Fibroblast of peridontal ligament (primary cell): ENCODE measurements at regions not wholly inside any gene's neighbourhood (a gene's known extent, or its start where the extent isn't known, plus 50 kb on each side); places are given as distances from the start of the nearest gene placed in this dataset.

Experiments
- DNase-seq: peaks from one replicate; pipeline ENCODE4 v3.0.0-alpha.2; 2010; ENCODE audit errors: extremely low read depth

DNA sequence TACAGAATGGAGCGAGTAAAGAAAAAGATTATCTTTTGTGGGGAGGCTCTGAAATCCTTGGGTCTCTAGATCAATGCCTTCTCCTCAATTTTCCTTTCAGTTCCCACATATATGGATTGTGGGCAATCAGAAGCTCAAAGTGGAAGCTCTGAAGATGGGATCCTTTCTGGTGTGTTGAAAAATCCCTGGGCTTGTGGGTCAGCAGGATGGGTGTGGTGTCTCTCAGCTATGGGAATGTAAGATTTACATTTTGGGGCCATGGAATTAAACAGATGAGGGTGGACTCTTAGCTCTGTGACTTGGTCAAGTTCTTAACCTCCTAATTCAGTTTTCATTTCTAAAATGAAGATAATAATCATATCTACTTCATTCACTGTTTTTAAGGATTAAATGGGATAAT is 231.9 kb upstream of the CA10 start:
- no peak for DNase-seq

DNA sequence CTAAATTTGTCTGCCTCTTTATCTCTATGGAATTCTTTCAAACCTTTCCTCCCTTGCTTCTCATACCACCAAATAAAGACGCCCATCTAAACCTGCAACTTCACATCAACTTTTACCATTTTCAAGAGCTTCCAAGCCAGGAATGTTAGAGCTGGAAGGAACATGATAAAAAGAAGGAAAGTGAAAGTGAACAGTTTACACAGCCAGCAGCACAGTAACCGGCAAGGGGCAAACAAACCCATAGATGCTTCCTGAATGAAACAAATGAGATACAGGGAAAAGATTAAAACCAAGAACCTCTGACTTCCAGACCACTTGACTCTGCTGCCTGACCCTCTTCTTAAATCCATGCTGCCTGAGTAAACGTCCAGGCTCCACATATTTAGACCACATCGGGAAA is 231.1 kb upstream of the CA10 start:
- no peak for DNase-seq

DNA sequence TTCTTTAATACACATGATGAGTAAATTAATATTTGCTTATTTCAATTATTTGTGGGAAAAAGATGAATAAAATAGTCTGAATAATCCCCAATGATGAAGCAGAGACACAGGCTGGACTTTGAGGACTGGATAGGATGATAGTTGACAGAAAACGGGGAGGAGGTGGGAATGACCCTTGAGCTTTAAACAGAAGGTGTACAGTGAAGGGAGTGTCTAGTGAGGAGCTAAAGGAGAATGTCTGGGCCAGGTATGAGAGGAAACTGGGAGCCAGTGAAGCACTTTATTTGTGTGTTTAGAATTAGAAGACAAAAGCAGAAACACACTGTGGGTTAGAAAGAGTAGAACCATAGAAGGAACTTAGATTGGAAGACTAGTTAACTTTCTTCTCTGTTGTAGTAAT is 230.4 kb upstream of the CA10 start:
- DNase-seq = no peak

DNA sequence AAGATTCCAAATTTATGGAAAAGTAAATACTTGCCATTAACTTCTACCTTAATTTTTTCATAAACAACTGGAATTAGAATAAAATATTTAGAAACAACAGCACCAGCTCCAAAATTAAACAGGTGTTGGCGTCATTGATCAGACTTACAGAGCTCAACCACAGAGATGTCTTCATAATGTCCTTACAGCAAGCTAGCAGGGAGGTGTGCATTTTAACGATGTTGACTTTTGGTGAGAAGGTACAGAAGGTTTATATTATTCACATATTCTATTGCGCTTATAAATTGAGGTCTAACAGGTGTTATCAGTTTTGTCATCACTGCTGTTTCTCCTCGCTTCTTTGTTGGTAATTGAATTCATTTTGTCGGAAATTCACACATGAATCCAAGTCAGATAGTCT is 226.2 kb upstream of the CA10 start:
- DNase-seq = no peak

DNA sequence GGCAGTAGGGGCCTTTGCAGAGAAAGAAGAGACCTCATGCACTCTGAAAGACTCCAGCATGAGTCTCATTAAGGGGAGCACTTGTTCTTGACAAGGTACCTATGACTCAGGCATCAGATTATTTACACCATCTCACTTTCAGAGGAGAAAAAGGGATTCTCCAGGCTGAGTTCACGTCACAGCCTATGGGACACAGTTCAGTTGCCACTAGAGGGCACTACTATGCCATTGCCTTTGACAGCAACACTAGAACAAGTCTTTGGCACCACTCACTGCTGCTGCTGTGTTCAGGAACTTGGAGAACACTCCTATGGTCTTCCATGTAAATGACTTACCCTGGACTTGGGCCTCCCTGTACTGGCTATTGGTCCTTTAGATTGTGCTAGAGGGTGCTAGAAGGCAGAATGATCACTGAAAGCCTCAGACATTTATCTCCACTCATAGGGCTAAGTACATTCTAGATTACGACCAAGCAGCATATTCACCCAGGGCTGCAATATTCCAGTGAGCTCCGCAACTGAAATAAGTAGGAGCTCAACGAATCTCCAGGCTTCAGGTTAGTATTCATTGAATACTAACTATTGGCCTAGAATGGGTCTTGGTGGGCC is 225.1 kb upstream of the CA10 start:
- no peak for DNase-seq

DNA sequence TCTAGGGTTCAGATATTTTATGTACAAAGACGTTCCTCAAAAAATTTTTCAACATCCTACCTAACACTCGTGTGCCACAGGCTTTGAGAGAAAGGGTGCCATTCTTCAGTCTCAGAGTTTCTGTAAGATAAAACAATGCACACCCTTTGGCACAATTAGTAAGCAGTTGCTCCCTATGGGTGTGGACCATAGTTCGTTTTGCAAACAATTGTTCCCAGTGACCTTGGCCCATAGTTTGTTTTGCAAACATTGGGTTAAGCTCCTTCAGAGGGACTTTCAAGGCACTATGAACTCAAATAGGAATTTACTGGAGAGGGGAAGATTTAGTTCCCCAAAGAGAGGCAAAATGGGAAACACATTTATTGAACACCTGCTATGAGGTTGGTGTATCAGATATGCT is 220.3 kb upstream of the CA10 start:
- no peak for DNase-seq

DNA sequence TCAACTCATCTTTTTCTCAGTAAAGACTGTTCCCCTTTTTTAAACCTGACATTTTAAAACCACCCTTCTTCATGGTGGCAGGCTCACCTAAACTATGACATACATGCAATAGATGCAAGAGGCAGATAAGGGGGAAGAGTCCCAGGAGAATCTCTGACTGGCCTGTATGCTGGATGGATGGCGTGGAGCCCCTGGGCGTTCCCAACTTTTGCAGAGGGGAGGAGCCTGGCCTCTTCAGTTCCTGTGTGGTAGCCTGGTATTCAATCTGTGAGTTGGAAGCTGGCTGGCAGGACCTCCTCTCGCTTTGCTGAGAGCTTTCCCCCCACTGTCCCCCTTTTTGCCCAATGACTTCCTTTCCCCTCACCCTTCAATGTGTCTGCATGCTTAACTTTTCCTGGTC is 217.6 kb upstream of the CA10 start:
- DNase-seq = no peak

DNA sequence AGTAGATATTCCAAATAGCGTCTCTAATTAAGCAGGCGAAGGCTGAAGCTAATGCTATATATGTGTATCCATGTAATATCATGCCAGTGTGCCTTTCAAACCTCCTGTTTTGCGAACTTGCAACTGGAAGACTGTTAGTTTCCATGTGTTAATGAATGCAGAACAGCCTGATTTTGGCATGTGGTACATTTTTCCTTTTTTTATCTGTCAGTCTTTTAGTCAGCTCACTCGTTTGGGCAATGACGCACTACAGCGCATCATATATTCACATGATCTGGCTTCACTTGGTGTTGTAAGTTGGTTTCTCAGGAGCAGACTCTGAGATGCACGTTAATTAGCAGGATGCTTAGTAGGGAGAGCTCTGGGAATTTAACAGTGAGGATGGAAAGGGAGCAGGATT is 210.4 kb upstream of the CA10 start:
- DNase-seq = no peak

DNA sequence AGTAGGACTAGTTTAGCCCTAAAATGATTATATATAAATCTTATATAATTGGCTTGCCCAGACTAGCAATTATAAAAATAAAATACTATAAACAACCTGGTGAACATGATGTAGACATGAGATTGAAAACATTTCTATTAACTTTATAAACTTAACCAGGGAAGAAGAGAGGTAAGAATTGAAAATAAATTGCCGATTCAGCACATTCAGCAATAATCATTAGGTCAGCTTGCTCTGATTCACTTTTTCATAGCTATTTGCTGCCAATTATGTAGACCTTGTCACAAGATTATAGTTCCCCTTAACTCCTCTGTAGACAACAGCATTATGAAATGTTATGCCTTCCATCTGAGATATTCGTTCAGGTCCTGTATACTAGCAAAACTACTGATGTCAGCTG is 199.3 kb upstream of the CA10 start:
- DNase-seq = no peak

DNA sequence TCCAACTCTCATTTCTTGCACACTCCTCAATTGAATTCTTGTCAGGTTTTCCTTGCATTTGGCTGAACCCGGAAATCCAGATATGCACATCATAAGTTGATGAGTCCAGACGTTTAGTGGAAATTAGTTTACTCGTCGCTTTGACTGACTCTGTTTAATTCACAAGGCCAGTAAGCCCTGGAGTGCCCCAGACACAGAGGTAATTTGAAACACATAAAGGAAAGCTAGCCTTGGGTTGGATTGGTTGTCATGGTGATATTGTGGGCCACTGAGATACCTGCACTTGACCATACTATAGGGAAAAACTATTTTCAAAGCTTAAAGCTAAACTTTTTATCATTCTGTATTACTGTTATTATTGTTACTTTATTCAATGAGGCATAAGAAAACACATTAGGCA is 178.3 kb upstream of the CA10 start:
- no peak for DNase-seq

DNA sequence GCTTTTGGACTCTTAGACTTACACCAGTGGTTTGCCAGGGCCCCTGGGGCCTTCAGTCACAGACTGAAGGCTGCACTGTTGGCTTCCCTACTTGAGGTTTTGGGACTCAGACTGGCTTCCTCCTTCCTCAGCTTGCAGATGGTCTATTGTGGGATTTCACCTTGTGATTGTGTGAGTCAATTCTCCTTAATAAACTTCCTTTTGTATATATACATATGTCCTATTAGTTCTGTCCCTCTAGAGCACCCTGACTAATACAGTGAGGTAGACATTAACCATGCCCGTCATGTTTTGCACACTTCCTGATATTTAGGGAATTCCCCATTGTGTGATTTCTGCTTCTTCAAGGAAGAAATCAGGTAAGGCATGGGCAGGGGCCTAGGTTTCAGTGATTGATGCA is 147.8 kb upstream of the CA10 start:
- no peak for DNase-seq

DNA sequence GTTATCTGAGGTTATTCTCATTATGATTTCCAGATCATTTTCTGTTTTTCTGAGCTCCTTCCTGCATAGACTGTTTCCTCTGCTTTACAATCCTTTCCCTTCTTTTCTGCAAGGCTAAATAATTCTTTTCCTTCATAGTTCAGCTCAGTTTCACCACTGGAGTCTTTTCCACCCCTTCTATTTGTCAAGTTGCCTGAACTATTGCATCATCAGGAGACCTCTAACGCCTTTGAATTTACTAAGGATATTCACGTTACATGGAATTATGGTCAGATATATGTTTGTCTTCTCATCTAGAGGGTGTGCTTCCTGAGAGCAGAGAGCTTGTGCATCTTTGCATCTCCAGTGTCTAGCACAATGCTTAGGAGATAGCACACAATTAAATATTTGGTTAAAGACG is 140.4 kb upstream of the CA10 start:
- no peak for DNase-seq

DNA sequence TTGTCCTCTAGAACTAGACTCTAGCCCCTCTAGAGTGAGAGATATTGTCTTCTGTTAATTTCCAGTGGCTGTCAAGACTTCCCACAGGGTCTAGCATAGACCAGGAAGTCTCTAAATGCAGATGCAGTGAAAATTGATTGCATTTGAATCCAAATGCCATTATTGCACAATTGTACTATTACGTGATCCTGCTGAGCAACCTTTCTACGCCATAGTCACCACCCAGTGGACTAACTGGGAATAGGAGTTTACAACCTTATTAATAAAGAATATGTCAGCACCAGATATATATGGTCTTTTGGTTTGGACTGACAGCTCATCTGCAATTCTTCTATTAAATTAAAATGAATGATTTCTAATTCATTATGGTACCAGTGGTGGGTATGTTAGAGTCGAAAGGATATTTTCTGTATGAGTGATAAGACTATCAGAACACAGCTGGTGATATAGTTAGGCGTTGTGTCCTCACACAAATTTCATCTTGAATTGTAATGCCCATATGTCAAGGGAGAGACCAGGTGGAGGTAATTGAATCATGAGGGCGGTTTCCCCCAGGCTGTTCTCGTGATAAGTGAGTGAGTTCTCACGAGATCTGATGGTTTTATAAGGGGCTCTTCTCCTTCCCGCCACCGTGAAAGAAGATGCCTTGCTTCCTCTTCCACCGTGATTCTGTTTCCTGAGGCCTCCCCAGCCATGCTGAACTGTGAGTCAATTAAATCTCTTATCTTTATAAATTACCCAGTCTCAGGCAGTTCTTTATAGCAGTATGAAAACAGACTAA is 138.9 kb upstream of the CA10 start:
- no peak for DNase-seq

DNA sequence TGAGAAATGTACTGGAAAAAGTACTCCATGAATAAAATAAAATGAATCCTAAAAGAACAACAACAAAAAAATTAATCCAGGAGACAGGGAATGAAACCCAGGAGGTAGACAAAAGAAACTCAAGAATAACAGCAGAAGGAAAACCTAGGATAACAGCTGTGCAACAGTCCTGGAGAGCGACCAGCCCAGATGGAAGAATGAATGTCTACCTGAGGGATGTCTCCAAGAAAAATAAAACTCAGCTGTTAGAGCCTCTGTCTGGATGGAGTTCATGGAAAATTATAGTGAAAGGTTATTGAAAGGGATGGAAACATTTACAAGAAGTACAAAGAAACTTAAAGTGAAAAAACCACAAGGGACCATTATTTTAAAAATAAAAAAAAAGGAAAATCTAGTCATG is 135.8 kb upstream of the CA10 start:
- no peak for DNase-seq

DNA sequence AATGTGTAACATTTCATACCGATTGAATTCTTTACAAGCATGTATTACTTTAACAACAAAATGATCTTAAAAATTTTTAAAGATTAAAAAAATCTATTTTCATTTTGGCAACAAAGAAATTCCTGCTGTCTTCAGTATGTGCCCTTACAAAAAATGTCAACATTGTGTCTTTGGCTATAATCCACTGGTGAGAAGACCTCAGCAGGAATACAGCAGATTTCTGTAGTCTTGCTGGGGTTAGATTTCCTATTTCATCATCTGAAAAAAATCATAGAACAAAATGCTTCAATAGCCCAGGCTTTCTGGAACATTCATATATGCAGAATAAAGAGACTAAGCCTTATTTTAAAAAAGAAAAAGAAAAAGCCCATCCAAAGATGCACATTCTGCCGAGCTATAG is 129.1 kb upstream of the CA10 start:
- DNase-seq = no peak

DNA sequence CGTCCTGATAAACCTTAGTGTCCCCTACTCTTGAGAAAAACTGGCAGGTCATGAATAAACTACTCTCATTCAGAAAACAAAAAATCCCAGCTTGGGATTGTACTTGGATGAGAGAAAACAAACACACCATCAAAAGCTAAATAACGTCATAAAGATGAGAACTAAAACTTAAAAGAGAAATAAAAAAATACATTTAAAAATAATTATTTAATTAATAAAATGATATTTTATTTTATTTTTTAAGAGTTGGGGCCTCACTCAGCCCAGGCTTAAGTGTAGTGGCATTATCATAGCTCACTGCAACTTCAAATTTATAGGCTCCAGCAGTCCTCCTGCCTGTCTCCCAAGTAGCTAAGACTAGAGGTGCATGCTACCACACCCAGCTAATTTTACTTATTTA is 125.4 kb upstream of the CA10 start:
- no peak for DNase-seq

DNA sequence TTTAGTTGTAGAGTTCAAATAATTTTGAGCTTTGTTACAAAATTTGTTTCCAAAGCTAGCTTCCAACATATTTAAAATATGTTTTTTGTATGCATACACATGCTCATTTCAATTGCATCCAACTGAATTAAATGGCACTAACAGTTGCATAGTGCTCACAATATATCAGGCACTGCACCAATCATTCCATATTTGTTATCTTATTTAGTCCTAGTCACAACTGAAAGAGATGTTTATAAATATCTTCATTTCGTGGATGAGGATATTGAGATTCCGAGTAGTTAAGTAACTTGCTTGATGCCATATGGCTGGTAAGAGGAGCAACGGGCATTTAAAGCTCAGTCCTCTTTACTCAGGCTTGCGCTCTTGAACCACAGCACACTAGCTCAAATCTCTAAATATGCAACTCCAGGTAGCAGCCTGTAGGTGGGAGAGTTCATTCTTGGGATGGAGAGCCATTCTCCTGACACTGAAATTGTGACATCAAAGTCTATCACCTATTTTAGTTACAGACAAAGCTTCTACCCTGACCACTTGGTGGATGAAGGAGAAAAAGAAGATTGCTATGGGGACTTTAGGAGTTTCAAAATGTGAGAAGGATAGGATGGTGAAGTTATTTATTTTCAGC is 118.0 kb upstream of the CA10 start:
- no peak for DNase-seq

DNA sequence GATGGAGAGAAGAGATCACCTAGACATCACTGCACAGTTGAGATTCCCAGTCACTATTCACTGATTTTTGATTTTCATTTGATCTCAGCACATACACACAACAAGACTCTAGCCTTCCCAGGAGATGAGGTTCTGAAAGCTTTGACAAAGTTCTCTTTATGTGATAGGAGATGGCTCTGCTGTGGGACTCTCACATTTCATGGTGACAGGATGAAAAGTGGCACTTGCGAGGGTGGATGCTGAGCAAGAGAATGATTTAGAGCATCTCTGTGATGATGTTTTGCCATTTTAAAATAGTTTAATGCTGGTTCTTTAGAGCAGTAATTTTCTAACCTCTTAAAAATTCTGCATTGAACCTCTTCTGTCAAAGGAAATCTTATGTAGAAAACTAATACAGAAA is 113.3 kb upstream of the CA10 start:
- no peak for DNase-seq

DNA sequence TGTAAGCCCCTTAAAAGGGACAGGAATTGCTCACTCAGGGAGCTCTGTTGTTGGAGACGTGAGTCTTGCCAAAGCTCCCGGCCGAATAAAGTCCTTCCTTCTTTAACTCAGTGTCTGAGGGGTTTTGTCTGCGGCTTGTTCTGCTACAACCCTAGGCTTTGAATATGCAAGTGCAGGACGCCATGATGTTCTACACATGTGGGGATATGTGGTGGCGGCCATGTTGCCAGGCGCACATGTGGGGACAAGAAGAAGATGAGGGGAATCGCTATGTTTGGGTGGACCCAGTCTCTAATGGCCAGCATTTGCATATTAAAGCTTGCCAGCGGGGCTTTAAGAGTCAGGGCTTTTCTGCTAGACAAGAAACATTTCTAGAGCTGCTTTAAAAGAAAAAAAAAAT is 96.8 kb upstream of the CA10 start:
- DNase-seq = no peak

DNA sequence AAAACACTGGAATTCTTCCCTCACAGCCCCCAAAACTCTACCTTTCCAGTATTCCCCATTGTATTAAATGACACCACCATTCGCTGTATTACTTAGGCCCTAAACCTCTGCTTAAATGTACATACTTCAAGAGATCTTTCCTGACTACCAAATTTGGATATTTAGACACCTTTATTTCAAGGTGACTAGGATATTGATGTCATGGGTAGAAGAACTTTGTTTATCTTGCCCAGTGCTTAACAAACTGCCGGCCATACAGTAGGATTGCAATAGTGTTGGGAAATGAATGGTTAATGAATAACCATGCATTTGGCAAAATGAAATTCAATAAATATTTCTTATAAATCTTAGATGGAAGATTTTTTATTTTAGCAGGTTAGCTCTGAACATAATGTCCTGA is 86.2 kb upstream of the CA10 start:
- DNase-seq = no peak

DNA sequence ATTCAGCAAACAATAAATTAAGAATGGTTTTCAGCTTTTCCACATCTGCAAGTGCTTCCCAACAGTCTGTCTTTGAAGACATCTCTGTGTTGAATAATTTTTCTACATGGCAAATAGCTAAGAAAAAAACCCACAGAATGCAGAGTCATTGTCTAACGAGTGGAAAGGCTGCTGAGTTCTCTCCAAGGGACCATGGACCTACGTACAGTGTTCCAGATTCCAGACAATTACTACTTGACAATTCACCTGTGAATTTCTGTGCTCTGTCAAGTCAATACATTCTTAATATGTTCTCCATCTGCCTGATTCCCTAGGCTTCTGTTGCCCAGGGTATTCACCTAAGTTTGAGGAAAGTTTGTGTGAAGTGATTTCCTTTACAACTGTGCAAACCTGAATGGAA is 83.8 kb upstream of the CA10 start:
- DNase-seq = no peak

DNA sequence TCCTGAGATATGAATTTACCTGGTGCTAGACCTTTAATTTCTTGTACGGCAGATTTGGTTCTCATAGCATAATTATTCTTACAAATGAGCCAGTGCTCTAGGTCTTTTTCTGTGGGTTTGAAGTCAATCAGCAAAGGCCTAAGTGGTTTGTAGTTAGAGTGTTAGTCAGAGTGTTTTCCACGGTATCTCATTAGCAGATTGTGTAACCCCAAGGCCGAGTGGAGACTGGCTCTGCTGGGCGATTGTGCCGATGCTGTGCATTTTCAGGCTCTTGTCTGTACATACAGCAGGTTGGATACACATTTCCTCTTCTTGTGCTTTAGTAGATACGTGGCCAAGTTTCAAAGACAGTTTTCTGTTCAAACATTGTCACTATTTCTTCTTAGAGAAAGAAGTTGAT is 78.6 kb upstream of the CA10 start:
- no peak for DNase-seq

DNA sequence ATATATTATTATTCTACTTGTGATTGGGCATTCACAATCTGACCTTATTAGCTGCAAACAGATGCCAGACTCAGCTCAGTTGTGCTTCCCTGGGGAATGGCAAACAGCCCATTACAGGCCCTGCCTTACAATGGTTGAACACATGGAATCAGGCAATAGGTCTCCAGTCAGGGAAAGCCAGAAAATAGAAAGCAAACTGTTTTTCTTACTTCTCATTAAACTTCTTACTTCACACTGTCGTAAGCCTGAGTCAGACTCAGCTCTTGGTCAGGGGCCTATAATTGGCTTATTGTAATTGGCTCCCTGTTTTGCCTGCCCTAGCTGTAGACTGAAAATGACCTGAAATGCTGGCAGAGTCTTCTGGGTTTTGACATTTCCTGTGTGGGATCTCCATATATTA is 77.0 kb upstream of the CA10 start:
- no peak for DNase-seq

DNA sequence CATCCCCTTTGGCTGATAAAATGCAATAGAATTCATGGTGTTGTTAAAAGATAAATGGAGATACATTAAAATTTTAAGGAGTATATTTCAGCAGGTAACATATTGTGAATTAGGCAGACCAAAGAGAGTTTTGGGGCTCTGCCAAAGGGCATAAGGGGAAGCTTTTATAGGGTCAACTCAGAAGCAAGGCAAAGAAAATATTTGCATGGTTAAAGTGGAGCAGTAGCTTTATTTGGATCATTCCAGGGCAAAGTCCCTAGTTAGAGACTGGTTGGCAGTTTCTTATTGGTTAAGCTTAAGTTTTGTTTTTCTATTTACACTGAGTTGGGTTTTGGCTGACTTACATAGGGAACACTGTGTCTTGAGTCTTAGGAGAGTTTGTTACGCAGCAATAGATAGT is 75.1 kb upstream of the CA10 start:
- DNase-seq = no peak
